ENCODE measurements at regions not wholly inside any gene's neighbourhood (a gene's known extent, or its start where the extent isn't known, plus 50 kb on each side); places are given as distances from the start of the nearest gene placed in this dataset.

DNA sequence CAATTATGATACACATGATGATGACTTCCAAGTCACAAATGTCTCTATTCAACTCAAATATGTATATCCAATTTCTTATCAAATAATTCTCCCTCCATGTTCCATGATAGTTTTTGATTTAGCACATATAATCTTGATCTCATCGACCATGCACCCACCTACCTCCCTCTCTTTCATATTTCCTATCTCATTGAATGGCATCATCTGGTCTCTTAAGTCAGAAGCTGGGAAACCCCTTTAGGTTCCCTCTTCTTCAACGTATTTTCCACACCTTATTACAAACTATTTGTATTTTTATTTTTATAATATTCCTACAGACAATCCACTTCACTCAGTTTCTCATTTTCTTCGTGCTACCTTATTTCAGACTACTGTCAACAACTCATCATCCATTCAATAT, 56.9 kb upstream of the DPH6 start:
- TF ChIP-seq, protein P1, sequence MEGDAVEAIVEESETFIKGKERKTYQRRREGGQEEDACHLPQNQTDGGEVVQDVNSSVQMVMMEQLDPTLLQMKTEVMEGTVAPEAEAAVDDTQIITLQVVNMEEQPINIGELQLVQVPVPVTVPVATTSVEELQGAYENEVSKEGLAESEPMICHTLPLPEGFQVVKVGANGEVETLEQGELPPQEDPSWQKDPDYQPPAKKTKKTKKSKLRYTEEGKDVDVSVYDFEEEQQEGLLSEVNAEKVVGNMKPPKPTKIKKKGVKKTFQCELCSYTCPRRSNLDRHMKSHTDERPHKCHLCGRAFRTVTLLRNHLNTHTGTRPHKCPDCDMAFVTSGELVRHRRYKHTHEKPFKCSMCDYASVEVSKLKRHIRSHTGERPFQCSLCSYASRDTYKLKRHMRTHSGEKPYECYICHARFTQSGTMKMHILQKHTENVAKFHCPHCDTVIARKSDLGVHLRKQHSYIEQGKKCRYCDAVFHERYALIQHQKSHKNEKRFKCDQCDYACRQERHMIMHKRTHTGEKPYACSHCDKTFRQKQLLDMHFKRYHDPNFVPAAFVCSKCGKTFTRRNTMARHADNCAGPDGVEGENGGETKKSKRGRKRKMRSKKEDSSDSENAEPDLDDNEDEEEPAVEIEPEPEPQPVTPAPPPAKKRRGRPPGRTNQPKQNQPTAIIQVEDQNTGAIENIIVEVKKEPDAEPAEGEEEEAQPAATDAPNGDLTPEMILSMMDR (IDR thresholded peaks at IDR 0.05): no peak
- TF ChIP-seq POLR2A (IDR thresholded peaks at IDR 0.05) (no peak), EP300 (IDR thresholded peaks at IDR 0.05) (no peak)

Data from tibial nerve (tissue), 4 donors.